ENCODE measurements at regions not wholly inside any gene's neighbourhood (a gene's known extent, or its start where the extent isn't known, plus 50 kb on each side); places are given as distances from the start of the nearest gene placed in this dataset.

DNA sequence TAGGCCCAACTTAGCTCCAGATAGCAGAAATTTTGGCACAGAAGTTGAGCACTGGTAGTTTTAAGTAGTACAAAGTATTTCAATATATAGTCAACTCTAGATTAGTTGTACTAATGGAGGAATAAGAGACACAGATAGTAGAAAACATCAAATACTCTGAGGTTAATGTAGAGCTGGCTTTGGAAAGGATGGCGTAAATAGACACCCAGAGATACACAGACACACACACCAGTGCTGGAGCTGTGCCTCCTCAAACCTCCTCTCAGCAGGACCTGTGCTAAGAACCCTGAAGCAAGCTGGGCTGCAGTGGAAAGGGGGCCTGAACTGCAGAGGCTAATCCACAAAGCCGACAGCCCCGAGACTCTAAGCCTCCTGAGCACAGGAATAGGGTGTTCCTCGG, 67.0 kb upstream of the EDEM3 start:
- ChIA-PET POLR2A (ENCODE audit: unreplicated experiment) (no interaction called here), CTCF (no interaction called here)
- BruUV-seq (replicated peaks), result no TSS peak
- Histone ChIP-seq H4K20me1 (ENCODE audit: insufficient read depth) (no peaks in the 10 kb centered on the region), H3K4me1 (replicated peaks; ENCODE audit: insufficient read depth) (no peaks in the 10 kb centered on the region), H3K36me3 (ENCODE audit: low read depth) (no peaks in the 10 kb centered on the region), H3K9me3 (ENCODE audit: insufficient read depth, low read depth) (peaks cover 4% of the 10 kb centered on the region; the same call in 1 of the 2 replicates), H3K4me3 (no peak overlapping the region), H3K27me3 (ENCODE audit: insufficient read depth, low read depth) (no peaks in the 10 kb centered on the region), H3K9me2 (ENCODE audit: insufficient read depth) (no peaks in the 10 kb centered on the region), H2AFZ (no peak overlapping the region), H3F3A (ENCODE audit: insufficient read depth, low read depth) (no peaks in the 10 kb centered on the region), H3K79me2 (ENCODE audit: low read depth) (no peaks in the 10 kb centered on the region), H3K27ac (no peak overlapping the region), H3K4me2 (no peak overlapping the region)
- no peak for TF ChIP-seq EZH2 (IDR thresholded peaks at IDR 0.05; ENCODE audit: low read depth)
- TF ChIP-seq, protein P1, sequence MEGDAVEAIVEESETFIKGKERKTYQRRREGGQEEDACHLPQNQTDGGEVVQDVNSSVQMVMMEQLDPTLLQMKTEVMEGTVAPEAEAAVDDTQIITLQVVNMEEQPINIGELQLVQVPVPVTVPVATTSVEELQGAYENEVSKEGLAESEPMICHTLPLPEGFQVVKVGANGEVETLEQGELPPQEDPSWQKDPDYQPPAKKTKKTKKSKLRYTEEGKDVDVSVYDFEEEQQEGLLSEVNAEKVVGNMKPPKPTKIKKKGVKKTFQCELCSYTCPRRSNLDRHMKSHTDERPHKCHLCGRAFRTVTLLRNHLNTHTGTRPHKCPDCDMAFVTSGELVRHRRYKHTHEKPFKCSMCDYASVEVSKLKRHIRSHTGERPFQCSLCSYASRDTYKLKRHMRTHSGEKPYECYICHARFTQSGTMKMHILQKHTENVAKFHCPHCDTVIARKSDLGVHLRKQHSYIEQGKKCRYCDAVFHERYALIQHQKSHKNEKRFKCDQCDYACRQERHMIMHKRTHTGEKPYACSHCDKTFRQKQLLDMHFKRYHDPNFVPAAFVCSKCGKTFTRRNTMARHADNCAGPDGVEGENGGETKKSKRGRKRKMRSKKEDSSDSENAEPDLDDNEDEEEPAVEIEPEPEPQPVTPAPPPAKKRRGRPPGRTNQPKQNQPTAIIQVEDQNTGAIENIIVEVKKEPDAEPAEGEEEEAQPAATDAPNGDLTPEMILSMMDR (conservative IDR thresholded peaks at IDR 0.05), result no peak
- intact Hi-C loops (cut with micrococcal nuclease; ENCODE audit: unreplicated experiment), result no loop called here
- no peak for DNase-seq

DNA sequence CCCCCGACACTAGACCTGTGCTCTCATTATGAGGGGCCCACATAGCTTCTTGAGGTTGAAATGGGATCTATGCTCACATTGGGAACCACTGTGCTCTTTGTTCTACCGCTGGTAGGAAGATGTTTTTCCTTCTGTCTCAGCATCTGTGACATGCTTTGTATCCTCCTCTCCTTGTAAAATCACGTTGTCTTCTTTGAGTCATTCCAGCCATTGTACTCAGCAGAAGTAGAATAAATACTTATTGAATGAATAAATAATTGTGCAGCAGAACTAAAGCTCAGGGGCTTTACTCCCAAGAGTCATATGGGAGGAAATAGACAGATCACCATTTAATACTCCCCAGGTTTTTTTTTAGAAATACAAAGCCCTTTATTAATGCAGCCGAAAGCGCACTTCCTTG, 66.3 kb upstream of the EDEM3 start:
- Histone ChIP-seq H3K27ac (no peak overlapping the region), H3F3A (ENCODE audit: insufficient read depth, low read depth) (no peaks in the 10 kb centered on the region), H4K20me1 (ENCODE audit: insufficient read depth) (no peaks in the 10 kb centered on the region), H3K27me3 (ENCODE audit: insufficient read depth, low read depth) (no peaks in the 10 kb centered on the region), H3K9me2 (ENCODE audit: insufficient read depth) (no peaks in the 10 kb centered on the region), H3K36me3 (ENCODE audit: low read depth) (no peaks in the 10 kb centered on the region), H3K4me1 (replicated peaks; ENCODE audit: insufficient read depth) (no peaks in the 10 kb centered on the region), H3K4me3 (no peak overlapping the region), H2AFZ (no peak overlapping the region), H3K9me3 (ENCODE audit: insufficient read depth, low read depth) (peaks cover 4% of the 10 kb centered on the region; the same call in 1 of the 2 replicates), H3K4me2 (no peak overlapping the region), H3K79me2 (ENCODE audit: low read depth) (no peaks in the 10 kb centered on the region)
- no peak for TF ChIP-seq EZH2 (IDR thresholded peaks at IDR 0.05; ENCODE audit: low read depth)
- TF ChIP-seq, protein P1 (conservative IDR thresholded peaks at IDR 0.05), result no peak
- DNase-seq, result no peak
- POLR2A ChIA-PET (ENCODE audit: unreplicated experiment), result no interaction called here
- BruUV-seq (replicated peaks), result no TSS peak
- intact Hi-C loops (cut with micrococcal nuclease; ENCODE audit: unreplicated experiment), result no loop called here
- CTCF ChIA-PET, result no interaction called here

DNA sequence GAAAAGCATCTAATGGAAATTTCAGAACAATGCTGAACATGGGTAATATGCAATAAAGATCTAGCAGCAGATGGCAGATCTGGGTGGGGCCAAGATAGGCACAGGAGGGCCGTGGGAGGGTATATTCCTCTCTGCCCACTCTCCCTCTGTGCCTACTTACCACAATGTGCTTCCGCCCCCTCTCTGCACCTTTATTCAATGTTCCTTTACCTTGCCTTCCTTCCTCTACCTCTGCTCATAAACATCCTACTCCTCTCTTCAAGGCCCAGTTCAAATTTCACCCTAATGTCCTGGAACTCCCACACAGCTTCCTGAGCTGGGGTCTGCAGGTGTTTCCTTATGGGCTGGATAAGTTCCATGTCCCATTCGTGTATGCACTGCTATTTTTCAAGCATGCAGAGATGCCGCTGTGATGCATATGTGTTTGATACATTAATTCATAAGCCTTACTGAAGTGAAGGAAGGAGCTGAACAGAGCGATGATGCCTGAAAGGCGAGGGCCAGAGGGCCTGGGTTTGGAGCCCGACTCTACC, 65.6 kb upstream of the EDEM3 start:
- CTCF ChIA-PET, result no interaction called here
- Histone ChIP-seq H3K36me3 (ENCODE audit: low read depth) (no peaks in the 10 kb centered on the region), H2AFZ (no peak overlapping the region), H3K9me3 (ENCODE audit: insufficient read depth, low read depth) (peaks cover 4% of the 10 kb centered on the region; the same call in 1 of the 2 replicates), H3K27ac (no peak overlapping the region), H3K9me2 (ENCODE audit: insufficient read depth) (no peaks in the 10 kb centered on the region), H3K4me1 (replicated peaks; ENCODE audit: insufficient read depth) (no peaks in the 10 kb centered on the region), H3K4me3 (no peak overlapping the region), H3F3A (ENCODE audit: insufficient read depth, low read depth) (no peaks in the 10 kb centered on the region), H4K20me1 (ENCODE audit: insufficient read depth) (no peaks in the 10 kb centered on the region), H3K27me3 (ENCODE audit: insufficient read depth, low read depth) (no peaks in the 10 kb centered on the region), H3K4me2 (no peak overlapping the region), H3K79me2 (ENCODE audit: low read depth) (no peaks in the 10 kb centered on the region)
- no TSS peak for BruUV-seq (replicated peaks)
- intact Hi-C loops (cut with micrococcal nuclease; ENCODE audit: unreplicated experiment), result no loop called here
- DNase-seq, result no peak
- TF ChIP-seq, protein P1 (conservative IDR thresholded peaks at IDR 0.05), result no peak
- TF ChIP-seq EZH2 (IDR thresholded peaks at IDR 0.05; ENCODE audit: low read depth), result no peak
- POLR2A ChIA-PET (ENCODE audit: unreplicated experiment), result no interaction called here

Data from PC-9 (cell line).